H1 (cell line): ENCODE measurements at regions not wholly inside any gene's neighbourhood (a gene's known extent, or its start where the extent isn't known, plus 50 kb on each side); places are given as distances from the start of the nearest gene placed in this dataset.

Experiments used
- CTCF ChIA-PET: fragments of 300-600 bp; sonication (Branson Sonifier 250); formaldehyde crosslinking; loops from one replicate; lab custom pipeline; 2021; ENCODE audit not compliant: partially characterized antibody; lab: Charles Lee
- POLR2A ChIA-PET: fragments of 300-600 bp; sonication (Branson Sonifier 250); formaldehyde crosslinking; loops from one replicate; lab custom pipeline; 2021; ENCODE audit warnings: inconsistent platforms; ENCODE audit not compliant: partially characterized antibody; lab: Charles Lee
- DNase-seq, 2 experiments: peaks; one replicate each; pipeline versions ENCODE4 v3.0.0 to v3.0.0-alpha.2; 2010 to 2022; ENCODE audit warnings: low spot score in 2 of 2, low read depth in 1 of 2, mixed read lengths in 1 of 2
- FAIRE-seq: peaks from 2 replicates; lab custom pipeline; 2011; peaks lifted over from hg19 to GRCh38; lab: Jason Lieb, UNC
- H2AFZ ChIP-seq: 2 replicates; pipeline ENCODE4 v1.8.1; 2012; ENCODE audit warnings: low read length, inconsistent platforms
- H2AK5ac ChIP-seq: 2 replicates; pipeline ENCODE4 v1.6.1; 2013; ENCODE audit warnings: low read depth, low read length
- H2BK120ac ChIP-seq: replicated peaks from 2 replicates; pipeline ENCODE3; 2013; ENCODE audit warnings: low read depth, low read length, inconsistent platforms
- H2BK12ac ChIP-seq: 2 replicates; pipeline ENCODE4 v1.6.1; 2013; ENCODE audit warnings: low read depth, low read length
- H2BK15ac ChIP-seq: 2 replicates; pipeline ENCODE4 v1.6.1; 2013; ENCODE audit warnings: low read length
- H2BK20ac ChIP-seq: 2 replicates; pipeline ENCODE4 v1.6.1; 2013; ENCODE audit warnings: low read length
- H2BK5ac ChIP-seq: 2 replicates; pipeline ENCODE4 v1.6.1; 2013; ENCODE audit warnings: low read depth, low read length
- H3K14ac ChIP-seq: 2 replicates; pipeline ENCODE4 v1.6.1; 2013; ENCODE audit warnings: inconsistent platforms; ENCODE audit not compliant: insufficient read length
- H3K18ac ChIP-seq: 2 replicates; pipeline ENCODE4 v1.6.1; 2013; ENCODE audit warnings: low read length; ENCODE audit errors: extremely low read depth
- H3K23ac ChIP-seq: 2 replicates; pipeline ENCODE4 v1.6.1; 2013; ENCODE audit warnings: inconsistent platforms; ENCODE audit not compliant: insufficient read length
- H3K23me2 ChIP-seq: 2 replicates; pipeline ENCODE4 v1.6.1; 2013; ENCODE audit warnings: low read depth, low read length
- H3K27ac ChIP-seq: 2 replicates; pipeline ENCODE4 v1.6.1; 2011; ENCODE audit warnings: low read depth, low read length, inconsistent platforms
- H3K27me3 ChIP-seq, 4 experiments: replicated peaks in 1 of 4; 1 replicate in 1 of 4; 2 replicates in 3 of 4; pipeline versions ENCODE4 v1.6.1 to v1.8.1; 2011 to 2013; ENCODE audit warnings: low read length in 3 of 4, mild to moderate bottlenecking in 3 of 4, inconsistent platforms in 2 of 4, mixed read lengths in 2 of 4, moderate library complexity in 1 of 4; ENCODE audit not compliant: control insufficient read depth in 3 of 4, insufficient read depth in 3 of 4; ENCODE audit errors: extremely low read depth in 1 of 4
- H3K36me3 ChIP-seq, 4 experiments: 2 replicates each; pipeline versions ENCODE4 v1.6.1 to v1.8.1; 2011 to 2013; ENCODE audit warnings: mild to moderate bottlenecking in 4 of 4, low read length in 3 of 4, moderate library complexity in 2 of 4, control low read depth in 1 of 4, inconsistent platforms in 1 of 4; ENCODE audit not compliant: insufficient read depth in 4 of 4, control insufficient read depth in 2 of 4
- H3K4ac ChIP-seq: replicated peaks from 2 replicates; pipeline ENCODE3; 2013; ENCODE audit warnings: low read length, low read depth, mixed read lengths, inconsistent platforms; ENCODE audit not compliant: insufficient read length
- H3K4me1 ChIP-seq, 4 experiments: replicated peaks in 1 of 4; 1 replicate in 1 of 4; 2 replicates in 3 of 4; pipeline versions ENCODE4 v1.6.1 to v1.8.1; 2011 to 2013; ENCODE audit warnings: low read length in 3 of 4, inconsistent platforms in 2 of 4, mixed read lengths in 1 of 4; ENCODE audit not compliant: insufficient read depth in 4 of 4, control insufficient read depth in 3 of 4
- H3K4me2 ChIP-seq, 2 experiments: 2 replicates each; pipeline versions ENCODE4 v1.6.1 to v1.8.1; 2011 to 2013; ENCODE audit warnings: low read depth in 2 of 2, low read length in 2 of 2, control low read depth in 1 of 2, inconsistent platforms in 1 of 2, mild to moderate bottlenecking in 1 of 2; ENCODE audit not compliant: insufficient read depth in 1 of 2
- H3K4me3 ChIP-seq, 4 experiments: fragments of 200-600, 300-600 bp in 1 of 4; sonication (generic), shearing (Covaris generic), sonication (Bioruptor Twin) in 1 of 4; 2 replicates each; pipeline versions ENCODE4 v1.5.1 to v1.8.1; 2011 to 2016; ENCODE audit warnings: low read length in 4 of 4, low read depth in 3 of 4, control low read depth in 2 of 4, inconsistent platforms in 2 of 4, mild to moderate bottlenecking in 2 of 4, mixed read lengths in 1 of 4, moderate library complexity in 1 of 4; ENCODE audit not compliant: insufficient read depth in 2 of 4; ENCODE audit errors: extremely low read depth in 1 of 4
- H3K56ac ChIP-seq: replicated peaks from 2 replicates; pipeline ENCODE3; 2013; ENCODE audit warnings: low read depth, mild to moderate bottlenecking, mixed read lengths, low read length, inconsistent platforms; ENCODE audit not compliant: insufficient read length
- H3K79me1 ChIP-seq: 2 replicates; pipeline ENCODE4 v1.6.1; 2013; ENCODE audit warnings: low read depth, low read length, control low read depth
- H3K79me2 ChIP-seq, 2 experiments: 2 replicates each; pipeline versions ENCODE4 v1.6.1 to v1.8.1; 2012 to 2013; ENCODE audit warnings: low read length in 2 of 2, mild to moderate bottlenecking in 2 of 2, inconsistent platforms in 1 of 2; ENCODE audit not compliant: insufficient read depth in 2 of 2, control insufficient read depth in 1 of 2
- H3K9ac ChIP-seq, 4 experiments: replicated peaks in 1 of 4; 1 replicate in 1 of 4; 2 replicates in 3 of 4; pipeline versions ENCODE4 v1.6.1 to v1.8.1; 2011 to 2013; ENCODE audit warnings: low read depth in 3 of 4, low read length in 3 of 4, control low read depth in 2 of 4, mild to moderate bottlenecking in 2 of 4, moderate library complexity in 2 of 4, inconsistent platforms in 1 of 4; ENCODE audit errors: extremely low read depth in 1 of 4
- H3K9me3 ChIP-seq, 2 experiments: 2 replicates each; pipeline versions ENCODE4 v1.6.1 to v1.8.1; 2012 to 2013; ENCODE audit warnings: mild to moderate bottlenecking in 2 of 2, moderate library complexity in 2 of 2, control low read depth in 1 of 2, inconsistent platforms in 1 of 2, low read depth in 1 of 2, low read length in 1 of 2, mixed read lengths in 1 of 2; ENCODE audit not compliant: insufficient read depth in 2 of 2
- H4K20me1 ChIP-seq, 2 experiments: replicated peaks in 1 of 2; 2 replicates each; pipeline versions ENCODE3 to v1.8.1; 2011 to 2013; ENCODE audit warnings: inconsistent platforms in 2 of 2, low read length in 2 of 2, mild to moderate bottlenecking in 1 of 2; ENCODE audit not compliant: insufficient read depth in 2 of 2, control insufficient read depth in 1 of 2
- H4K5ac ChIP-seq: 2 replicates; pipeline ENCODE4 v1.6.1; 2013; ENCODE audit warnings: low read length, low read depth, mixed read lengths, inconsistent platforms; ENCODE audit not compliant: insufficient read length
- H4K8ac ChIP-seq: 2 replicates; pipeline ENCODE4 v1.8.0; 2013; ENCODE audit warnings: mild to moderate bottlenecking, moderate library complexity, low read length, inconsistent platforms; ENCODE audit not compliant: insufficient read depth; ENCODE audit errors: extremely low read depth
- H4K91ac ChIP-seq: replicated peaks from 2 replicates; pipeline ENCODE3; 2013; ENCODE audit warnings: low read length, mixed read lengths, inconsistent platforms; ENCODE audit not compliant: insufficient read length
- CBX8 ChIP-seq: fragments of 300-800, 300-1000 bp; sonication (generic); IDR thresholded peaks from 2 replicates; pipeline ENCODE4 v1.7.1; 2016; ENCODE audit warnings: low read depth, low read length, borderline replicate concordance
- CTBP2 ChIP-seq: IDR thresholded peaks from 2 replicates; pipeline ENCODE4 v1.7.0; 2011; ENCODE audit warnings: borderline replicate concordance, mild to moderate bottlenecking, moderate library complexity, mixed read lengths, low read length; ENCODE audit not compliant: insufficient read depth, insufficient read length
- PHF8 ChIP-seq: fragments of 200-600 bp; sonication (generic); conservative IDR thresholded peaks from 2 replicates; pipeline ENCODE4 v1.7.1; 2012; ENCODE audit warnings: low read depth, mild to moderate bottlenecking, inconsistent platforms, low read length, moderate library complexity
- POLR2AphosphoS5 ChIP-seq: IDR thresholded peaks from 2 replicates; pipeline ENCODE4 v1.6.1; 2011; ENCODE audit warnings: low read depth, low read length
- RNF2 ChIP-seq: fragments of 200-900, 300-1000 bp; sonication (generic); IDR thresholded peaks from 2 replicates; pipeline ENCODE4 v1.7.1; 2016; ENCODE audit warnings: borderline replicate concordance, low read depth, mild to moderate bottlenecking, antibody characterized with exemption, low read length; ENCODE audit not compliant: poor library complexity, severe bottlenecking; ENCODE audit errors: missing control alignments
- SIN3A ChIP-seq, 2 experiments: IDR thresholded peaks in 1 of 2; conservative IDR thresholded peaks in 1 of 2; 2 replicates each; pipeline ENCODE4 v1.6.1; 2011 to 2012; ENCODE audit warnings: low read length in 2 of 2, improper control_type of control experiment in 1 of 2, low read depth in 1 of 2, mild to moderate bottlenecking in 1 of 2
- SIX5 ChIP-seq: IDR thresholded peaks from 2 replicates; pipeline ENCODE4 v1.6.1; 2011; ENCODE audit warnings: mild to moderate bottlenecking, low read depth, low read length
- YY1 ChIP-seq: IDR thresholded peaks from 2 replicates; pipeline ENCODE4 v1.6.1; 2011; ENCODE audit warnings: low read depth, mild to moderate bottlenecking, low read length
- ZNF274 ChIP-seq: IDR thresholded peaks from 2 replicates; pipeline ENCODE4 v1.7.0; 2012; ENCODE audit warnings: low read length, borderline replicate concordance; ENCODE audit errors: extremely low read depth
- WGBS, 2 experiments: shearing (Covaris generic) in 1 of 2; methylation state at CpG; one replicate each; pipeline versions ENCODE4 v1.1.6 to v1.1.7; 2013 to 2015; ENCODE audit warnings: low lambda C conversion rate in 2 of 2, mixed read lengths in 2 of 2, inconsistent platforms in 1 of 2, low coverage in 1 of 2, missing lambda C conversion rate in 1 of 2; ENCODE audit not compliant: insufficient replicate concordance in 2 of 2, insufficient coverage in 1 of 2, insufficient read length in 1 of 2; ENCODE audit errors: extremely low coverage in 1 of 2, missing lambda C conversion rate in 1 of 2; 5-methylcytosine and 5-hydroxymethylcytosine counted together

- no peak overlapping the region for H3K9ac ChIP-seq
- WGBS, 2 experiments, result 71% methylated on average over 1 of the region's 1 CpG; no CpG with 5 or more reads in 1 of the 2 experiments
- H3K36me3 ChIP-seq, result no peaks in the 10 kb centered on the region
- no peak overlapping the region for H3K4ac ChIP-seq
- H4K20me1 ChIP-seq, result no peaks in the 10 kb centered on the region
- no peaks in the 10 kb centered on the region for H3K27me3 ChIP-seq
- no peak overlapping the region for H2BK12ac ChIP-seq
- H3K79me1 ChIP-seq, result no peaks in the 10 kb centered on the region
- H3K9me3 ChIP-seq, result peaks cover 6 to 8% of the 10 kb centered on the region in 2 experiments; a peak in 1 of 4 replicates
- no peak overlapping the region for H3K14ac ChIP-seq
- CTCF ChIA-PET, result no interaction called here
- no peak overlapping the region for H3K4me3 ChIP-seq
- no peaks in the 10 kb centered on the region for H3K79me2 ChIP-seq
- H3K27ac ChIP-seq, result no peak overlapping the region
- H2BK5ac ChIP-seq, result no peak overlapping the region
- H4K8ac ChIP-seq, result no peak overlapping the region
- H3K56ac ChIP-seq, result no peak overlapping the region
- H2AK5ac ChIP-seq, result no peak overlapping the region
- H2BK120ac ChIP-seq, result no peak overlapping the region
- POLR2A ChIA-PET, result no interaction called here
- no peaks in the 10 kb centered on the region for H3K4me1 ChIP-seq
- no peak overlapping the region for H4K5ac ChIP-seq
- H2AFZ ChIP-seq, result no peak overlapping the region
- DNase-seq, result no peak
- no peak overlapping the region for H4K91ac ChIP-seq
- no peaks in the 10 kb centered on the region for H3K23me2 ChIP-seq
- no peak for FAIRE-seq
- no peak overlapping the region for H2BK20ac ChIP-seq
- no peak overlapping the region for H3K18ac ChIP-seq
- no peak overlapping the region for H2BK15ac ChIP-seq
- no peak overlapping the region for H3K23ac ChIP-seq
- no peak for TF ChIP-seq SIN3A (conservative IDR thresholded peaks at IDR 0.05 in 1 of 2, IDR thresholded peaks at IDR 0.05 in 1 of 2; ENCODE audit: low read depth in 1 of 2, low read length in 2 of 2)
- no peak for TF ChIP-seq CTBP2
- TF ChIP-seq CBX8, result no peak
- TF ChIP-seq POLR2AphosphoS5, result no peak
- no peak for TF ChIP-seq SIX5
- no peak for TF ChIP-seq RNF2
- TF ChIP-seq PHF8, result no peak
- TF ChIP-seq ZNF274, result no peak
- TF ChIP-seq YY1, result no peak
- H3K4me2 ChIP-seq, result no peak overlapping the region
These were observed 1550.5 kb downstream of the SLITRK5 start for GRCh38 chr13:89221557-89222158.
